ENCODE measurements at regions not wholly inside any gene's neighbourhood (a gene's known extent, or its start where the extent isn't known, plus 50 kb on each side); places are given as distances from the start of the nearest gene placed in this dataset.

DNA sequence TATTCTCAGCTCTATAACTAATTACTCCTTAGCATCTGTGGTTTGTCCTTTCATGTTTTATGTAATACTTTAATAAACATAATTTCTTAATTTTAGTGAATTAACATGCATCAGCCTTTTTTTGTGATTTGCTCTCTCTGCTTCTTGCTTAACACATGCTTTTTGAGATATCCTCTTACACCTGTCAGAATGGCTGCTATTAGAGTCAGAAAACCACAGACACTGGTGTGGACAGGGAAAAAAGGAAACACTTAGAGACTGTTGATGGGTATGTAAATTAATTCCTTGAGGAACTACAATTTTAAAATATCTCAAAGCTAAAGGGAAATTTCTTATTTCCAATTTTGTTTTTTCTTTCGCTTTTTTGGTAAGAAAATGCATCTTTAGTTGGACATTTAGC is 549.0 kb downstream of the ZNF804A start:
- no peak overlapping the region for H3K27ac ChIP-seq
- TF ChIP-seq, protein P1, sequence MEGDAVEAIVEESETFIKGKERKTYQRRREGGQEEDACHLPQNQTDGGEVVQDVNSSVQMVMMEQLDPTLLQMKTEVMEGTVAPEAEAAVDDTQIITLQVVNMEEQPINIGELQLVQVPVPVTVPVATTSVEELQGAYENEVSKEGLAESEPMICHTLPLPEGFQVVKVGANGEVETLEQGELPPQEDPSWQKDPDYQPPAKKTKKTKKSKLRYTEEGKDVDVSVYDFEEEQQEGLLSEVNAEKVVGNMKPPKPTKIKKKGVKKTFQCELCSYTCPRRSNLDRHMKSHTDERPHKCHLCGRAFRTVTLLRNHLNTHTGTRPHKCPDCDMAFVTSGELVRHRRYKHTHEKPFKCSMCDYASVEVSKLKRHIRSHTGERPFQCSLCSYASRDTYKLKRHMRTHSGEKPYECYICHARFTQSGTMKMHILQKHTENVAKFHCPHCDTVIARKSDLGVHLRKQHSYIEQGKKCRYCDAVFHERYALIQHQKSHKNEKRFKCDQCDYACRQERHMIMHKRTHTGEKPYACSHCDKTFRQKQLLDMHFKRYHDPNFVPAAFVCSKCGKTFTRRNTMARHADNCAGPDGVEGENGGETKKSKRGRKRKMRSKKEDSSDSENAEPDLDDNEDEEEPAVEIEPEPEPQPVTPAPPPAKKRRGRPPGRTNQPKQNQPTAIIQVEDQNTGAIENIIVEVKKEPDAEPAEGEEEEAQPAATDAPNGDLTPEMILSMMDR (conservative IDR thresholded peaks at IDR 0.05), result no peak

DNA sequence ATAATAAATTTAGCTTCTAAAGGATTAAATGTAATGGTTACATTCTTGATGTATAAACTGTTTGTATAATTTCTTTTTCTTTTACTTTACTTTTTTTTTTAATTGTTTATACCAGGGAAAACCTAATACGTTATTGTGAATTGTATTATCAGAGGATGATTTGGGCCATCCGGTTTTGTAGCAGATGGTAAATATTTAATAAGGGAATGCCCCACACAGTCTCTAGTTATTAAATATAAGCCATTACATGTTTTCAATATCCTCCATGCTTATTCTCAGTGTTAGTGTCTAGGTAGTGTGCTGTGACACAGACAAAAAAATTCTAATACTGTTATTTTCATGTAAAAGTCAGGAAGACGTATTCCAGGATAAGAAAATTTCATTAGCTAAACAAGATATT is 553.9 kb downstream of the ZNF804A start:
- no peak overlapping the region for H3K27ac ChIP-seq
- TF ChIP-seq, protein P1 (conservative IDR thresholded peaks at IDR 0.05), result no peak

- TF ChIP-seq, protein P1 (conservative IDR thresholded peaks at IDR 0.05), result no peak
- no peak overlapping the region for H3K27ac ChIP-seq
Measured at GRCh38 chr2:185161701-185162100, 563.4 kb downstream of the ZNF804A start.

GRCh38 chr2:185174353-185174752 is 564.3 kb upstream of the FSIP2 start:
- TF ChIP-seq, protein P1 (conservative IDR thresholded peaks at IDR 0.05), result no peak
- H3K27ac ChIP-seq, result no peak overlapping the region

GRCh38 chr2:185179743-185180142 is 558.9 kb upstream of the FSIP2 start:
- TF ChIP-seq, protein P1 (conservative IDR thresholded peaks at IDR 0.05), result no peak
- H3K27ac ChIP-seq, result no peak overlapping the region

DNA sequence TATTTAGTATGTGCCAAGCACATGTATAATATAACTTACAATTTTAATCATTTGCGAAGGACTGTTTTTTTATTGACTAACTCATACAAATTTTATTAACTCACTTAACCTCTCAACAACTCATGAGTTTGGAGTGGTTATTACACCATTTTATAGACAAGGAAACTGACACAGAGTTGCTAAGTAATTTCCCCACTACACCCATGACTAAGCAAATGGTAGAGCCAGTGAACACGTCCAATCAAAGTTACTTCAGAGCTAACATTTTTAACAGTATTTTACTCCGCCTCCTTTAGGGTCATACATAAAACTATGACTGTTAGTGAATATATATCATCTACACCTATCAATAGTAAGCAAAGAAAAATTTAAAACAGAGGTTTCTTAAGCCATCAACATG is 556.7 kb upstream of the FSIP2 start:
- no peak overlapping the region for H3K27ac ChIP-seq
- TF ChIP-seq, protein P1 (conservative IDR thresholded peaks at IDR 0.05), result no peak

DNA sequence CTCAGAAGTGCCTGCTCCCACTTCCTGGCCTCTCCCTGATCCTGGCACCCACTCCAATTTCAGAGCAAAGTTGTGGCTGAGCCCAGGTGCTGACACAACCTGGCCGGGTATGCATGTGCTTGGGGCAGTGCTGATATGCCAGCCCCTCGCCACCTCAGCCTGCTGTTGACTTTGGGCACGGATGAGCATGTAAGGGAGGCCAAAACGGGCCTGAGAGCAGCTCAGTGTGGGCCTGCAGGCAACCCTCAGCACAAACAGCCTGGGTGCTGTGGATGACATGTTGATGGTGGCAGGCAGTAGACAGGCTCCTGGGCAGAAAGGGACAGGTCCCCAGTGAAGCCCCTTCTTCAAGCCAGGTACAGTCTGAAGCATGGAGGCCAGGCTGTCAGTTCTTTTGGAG is 553.6 kb upstream of the FSIP2 start:
- TF ChIP-seq, protein P1 (conservative IDR thresholded peaks at IDR 0.05), result no peak

GRCh38 chr2:185187421-185187820 is 551.2 kb upstream of the FSIP2 start:
- TF ChIP-seq, protein P1 (conservative IDR thresholded peaks at IDR 0.05), result no peak
- H3K27ac ChIP-seq, result no peak overlapping the region

More for the DNA sequence above, 553.6 kb upstream of the FSIP2 start:
- H3K27ac ChIP-seq, result no peak overlapping the region
